Tibial nerve (tissue), 4 donors: ENCODE measurements at regions not wholly inside any gene's neighbourhood (a gene's known extent, or its start where the extent isn't known, plus 50 kb on each side); places are given as distances from the start of the nearest gene placed in this dataset.

Source experiments
- DNase-seq, 2 donors: peaks; one replicate each; pipeline ENCODE4 v3.0.0-alpha.2; 2019; ENCODE audit warnings: low spot score in 2 of 2
- H3K27ac ChIP-seq, 4 donors: fragments of 200-600 bp; sonication (generic) in 3 of 4; one replicate each; pipeline ENCODE4 v1.5.1; 2017 to 2019; ENCODE audit warnings: mild to moderate bottlenecking in 1 of 4
- H3K27me3 ChIP-seq, 2 donors: fragments of 200-600 bp; sonication (generic) in 1 of 2; one replicate each; pipeline versions ENCODE4 v1.5.1 to v1.6.0; 2017 to 2019
- H3K36me3 ChIP-seq, 3 donors: fragments of 200-600 bp; sonication (generic); one replicate each; pipeline ENCODE4 v1.5.1; 2018 to 2019
- H3K4me1 ChIP-seq, 4 donors: fragments of 200-600 bp; sonication (generic) in 3 of 4; one replicate each; pipeline ENCODE4 v1.5.1; 2017 to 2019
- H3K4me3 ChIP-seq, 4 donors: fragments of 200-600 bp; sonication (generic) in 3 of 4; one replicate each; pipeline ENCODE4 v1.5.1; 2017 to 2019; ENCODE audit warnings: mild to moderate bottlenecking in 1 of 4, moderate library complexity in 1 of 4
- H3K9me3 ChIP-seq, 4 donors: fragments of 200-600 bp; sonication (generic) in 3 of 4; one replicate each; pipeline ENCODE4 v1.5.1; 2017 to 2019
- EP300 ChIP-seq, 2 donors: sonication (generic); formaldehyde crosslinking; IDR thresholded peaks; one replicate each; pipeline ENCODE4 v1.6.1; 2017; ENCODE audit warnings: antibody characterized with exemption in 2 of 2, mild to moderate bottlenecking in 1 of 2
- POLR2A ChIP-seq, 2 donors: fragments of 450-650 bp; IDR thresholded peaks; one replicate each; pipeline ENCODE4 v1.6.1; 2017; ENCODE audit warnings: antibody characterized with exemption in 2 of 2, mild to moderate bottlenecking in 2 of 2, moderate library complexity in 2 of 2
- WGBS, 2 donors: methylation state at CpG; one replicate each; pipeline ENCODE4 v1.1.5; 2018; 5-methylcytosine and 5-hydroxymethylcytosine counted together
- TF ChIP-seq, protein P1 (sequence below), 5 experiments: fragments of 200-600 bp in 3 of 5; fragments of 450-650 bp in 2 of 5; sonication (generic) in 3 of 5; IDR thresholded peaks; one replicate each; pipeline ENCODE4 v1.5.1; 2016 to 2019; ENCODE audit warnings: antibody characterized with exemption in 5 of 5, mild to moderate bottlenecking in 3 of 5, moderate library complexity in 2 of 5

DNA sequence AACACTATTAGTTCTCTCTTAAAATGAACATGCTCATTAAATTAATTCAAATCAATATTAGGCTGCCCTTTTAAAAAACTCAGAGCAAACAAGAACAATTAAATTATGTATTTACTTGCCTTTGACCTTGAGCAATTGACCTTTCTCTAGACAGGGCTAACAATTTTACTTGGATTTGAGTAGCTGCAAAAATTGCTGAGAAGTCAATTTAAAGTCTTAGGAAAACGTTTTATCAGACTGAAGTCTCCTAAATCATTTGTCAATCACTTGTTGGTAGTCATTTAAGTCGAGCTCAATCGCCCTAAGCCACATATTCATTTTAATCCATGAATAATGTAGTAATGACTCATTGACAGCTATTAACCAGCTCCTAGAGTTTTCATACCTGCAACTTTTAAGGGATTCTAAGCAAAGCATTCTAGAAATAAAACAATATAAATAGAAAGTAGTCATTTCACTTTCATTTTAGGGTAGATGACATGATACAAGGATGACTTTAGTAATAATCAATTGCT lies 84.9 kb upstream of the SEC61G start:
- TF ChIP-seq POLR2A (IDR thresholded peaks at IDR 0.05) (no peak), EP300 (IDR thresholded peaks at IDR 0.05) (no peak)
- TF ChIP-seq, protein P1, sequence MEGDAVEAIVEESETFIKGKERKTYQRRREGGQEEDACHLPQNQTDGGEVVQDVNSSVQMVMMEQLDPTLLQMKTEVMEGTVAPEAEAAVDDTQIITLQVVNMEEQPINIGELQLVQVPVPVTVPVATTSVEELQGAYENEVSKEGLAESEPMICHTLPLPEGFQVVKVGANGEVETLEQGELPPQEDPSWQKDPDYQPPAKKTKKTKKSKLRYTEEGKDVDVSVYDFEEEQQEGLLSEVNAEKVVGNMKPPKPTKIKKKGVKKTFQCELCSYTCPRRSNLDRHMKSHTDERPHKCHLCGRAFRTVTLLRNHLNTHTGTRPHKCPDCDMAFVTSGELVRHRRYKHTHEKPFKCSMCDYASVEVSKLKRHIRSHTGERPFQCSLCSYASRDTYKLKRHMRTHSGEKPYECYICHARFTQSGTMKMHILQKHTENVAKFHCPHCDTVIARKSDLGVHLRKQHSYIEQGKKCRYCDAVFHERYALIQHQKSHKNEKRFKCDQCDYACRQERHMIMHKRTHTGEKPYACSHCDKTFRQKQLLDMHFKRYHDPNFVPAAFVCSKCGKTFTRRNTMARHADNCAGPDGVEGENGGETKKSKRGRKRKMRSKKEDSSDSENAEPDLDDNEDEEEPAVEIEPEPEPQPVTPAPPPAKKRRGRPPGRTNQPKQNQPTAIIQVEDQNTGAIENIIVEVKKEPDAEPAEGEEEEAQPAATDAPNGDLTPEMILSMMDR (IDR thresholded peaks at IDR 0.05) = no peak
- Histone ChIP-seq H3K4me3 (no peak overlapping the region), H3K9me3 (peaks cover 0 to 2% (median 0%) of the 10 kb centered on the region in 4 donors), H3K27ac (no peak overlapping the region), H3K36me3 (no peaks in the 10 kb centered on the region), H3K4me1 (peaks cover 0 to 24% (median 0%) of the 10 kb centered on the region in 4 donors), H3K27me3 (no peaks in the 10 kb centered on the region)
- no peak for DNase-seq
- WGBS, 2 donors = 59 to 60% methylated on average over 3 of the region's 3 CpGs

DNA sequence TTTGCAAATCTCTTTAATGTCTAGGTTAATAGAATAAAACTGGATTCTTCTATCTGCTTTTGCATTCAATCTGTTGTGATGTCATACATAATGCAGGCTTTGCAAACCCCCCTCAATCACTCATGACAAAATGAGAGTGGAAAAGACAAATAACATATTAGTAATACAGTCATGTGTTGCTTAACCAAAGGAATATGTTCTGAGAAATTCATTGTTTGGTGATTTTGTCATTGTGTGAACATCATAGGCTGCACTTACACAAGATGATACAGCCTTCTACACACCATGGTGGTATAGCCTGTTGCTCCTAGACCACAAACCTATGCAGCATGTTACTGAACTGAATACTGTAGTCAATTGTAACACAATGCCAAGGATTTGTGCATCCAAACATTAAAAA lies 87.3 kb upstream of the SEC61G start:
- TF ChIP-seq POLR2A (IDR thresholded peaks at IDR 0.05) (no peak), EP300 (IDR thresholded peaks at IDR 0.05) (no peak)
- TF ChIP-seq, protein P1 (IDR thresholded peaks at IDR 0.05) = no peak
- H3K9me3 ChIP-seq = peaks cover 0 to 8% (median 2%) of the 10 kb centered on the region in 4 donors
- no peaks in the 10 kb centered on the region for H3K27me3 ChIP-seq
- H3K27ac ChIP-seq = no peak overlapping the region
- H3K36me3 ChIP-seq = no peaks in the 10 kb centered on the region
- no peak overlapping the region for H3K4me3 ChIP-seq
- DNase-seq = no peak
- H3K4me1 ChIP-seq = peaks cover 0 to 14% (median 0%) of the 10 kb centered on the region in 4 donors

DNA sequence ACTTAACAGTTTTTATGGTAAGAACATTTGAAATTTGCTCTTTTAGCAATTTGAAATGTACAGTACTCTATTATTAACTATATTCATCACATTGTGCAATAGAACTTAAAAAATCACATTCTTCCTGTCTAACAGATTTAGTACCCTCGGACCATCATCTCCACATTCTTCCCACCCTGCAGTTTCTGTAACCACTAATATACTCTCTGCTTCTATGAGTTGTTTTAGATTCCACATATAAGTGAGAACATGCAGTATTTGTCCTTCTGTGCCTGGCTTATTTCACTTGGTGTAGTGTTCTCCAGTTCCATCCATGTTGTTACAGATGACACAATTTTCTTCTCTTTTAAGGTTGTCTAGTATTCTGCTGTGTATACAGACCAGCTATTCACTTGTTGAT lies 88.9 kb upstream of the SEC61G start:
- peaks cover 0 to 20% (median 2%) of the 10 kb centered on the region in 4 donors for H3K9me3 ChIP-seq
- TF ChIP-seq EP300 (IDR thresholded peaks at IDR 0.05) (no peak), POLR2A (IDR thresholded peaks at IDR 0.05) (no peak)
- TF ChIP-seq, protein P1 (IDR thresholded peaks at IDR 0.05) = no peak
- DNase-seq = no peak
- H3K4me1 ChIP-seq = no peaks in the 10 kb centered on the region
- H3K4me3 ChIP-seq = no peak overlapping the region
- H3K27me3 ChIP-seq = no peaks in the 10 kb centered on the region
- no peak overlapping the region for H3K27ac ChIP-seq
- 57 to 77% methylated on average over 1 of the region's 1 CpG for WGBS, 2 donors
- H3K36me3 ChIP-seq = no peaks in the 10 kb centered on the region

DNA sequence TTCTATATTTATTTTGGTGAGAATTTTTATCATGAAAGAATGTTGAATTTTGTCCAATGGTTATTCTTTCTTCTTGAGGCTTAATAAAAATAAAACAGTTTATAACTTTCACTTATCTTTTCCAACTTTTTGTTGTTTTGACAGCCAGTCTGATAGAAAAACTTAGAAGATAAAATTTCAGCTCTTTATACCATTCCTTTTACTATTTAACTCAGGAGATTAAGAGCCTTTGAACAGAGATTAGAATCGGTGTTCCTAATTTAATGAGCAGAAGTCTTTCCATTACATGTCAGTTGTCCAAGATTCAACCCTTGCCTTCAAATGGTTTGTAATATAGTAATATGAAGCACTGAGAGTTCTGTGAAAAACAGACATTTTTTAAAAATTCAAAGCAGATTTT lies 97.8 kb upstream of the SEC61G start:
- H3K27ac ChIP-seq = no peak overlapping the region
- no peaks in the 10 kb centered on the region for H3K4me1 ChIP-seq
- no peak for DNase-seq
- H3K36me3 ChIP-seq = no peaks in the 10 kb centered on the region
- H3K9me3 ChIP-seq = peaks cover 0 to 16% (median 0%) of the 10 kb centered on the region in 4 donors
- no peak overlapping the region for H3K4me3 ChIP-seq
- no peak for TF ChIP-seq EP300 (IDR thresholded peaks at IDR 0.05)
- no peak for TF ChIP-seq POLR2A (IDR thresholded peaks at IDR 0.05)
- TF ChIP-seq, protein P1 (IDR thresholded peaks at IDR 0.05) = no peak
- 57 to 63% methylated on average over 1 of the region's 1 CpG for whole genome bisulfite sequencing, 2 donors
- no peaks in the 10 kb centered on the region for H3K27me3 ChIP-seq

DNA sequence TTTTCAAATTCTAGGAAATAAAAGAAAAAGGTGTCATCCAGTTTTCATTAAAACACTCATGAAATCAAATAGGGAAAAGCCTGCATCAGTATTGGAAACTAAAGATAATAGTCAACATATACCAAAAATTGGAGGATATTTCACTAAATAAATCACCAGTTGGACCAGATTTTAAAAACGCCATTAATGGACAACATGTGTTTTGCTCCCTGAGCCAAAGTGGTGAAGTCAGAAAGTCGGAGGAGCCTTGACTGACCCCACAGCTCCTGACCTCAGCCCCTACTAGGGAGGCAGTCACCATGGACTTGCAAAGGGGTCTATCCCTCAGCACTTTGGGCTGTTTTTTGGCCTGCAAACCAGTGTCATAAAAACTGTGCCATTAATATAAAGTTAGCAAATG lies 98.3 kb upstream of the SEC61G start:
- no peak for DNase-seq
- TF ChIP-seq, protein P1 (IDR thresholded peaks at IDR 0.05) = no peak
- TF ChIP-seq POLR2A (IDR thresholded peaks at IDR 0.05) = no peak
- no peak for TF ChIP-seq EP300 (IDR thresholded peaks at IDR 0.05)
- whole genome bisulfite sequencing, 2 donors = 50 to 61% methylated on average over 2 of the region's 2 CpGs
- Histone ChIP-seq H3K27ac (no peak overlapping the region), H3K27me3 (no peaks in the 10 kb centered on the region), H3K9me3 (peaks cover 0 to 12% (median 0%) of the 10 kb centered on the region in 4 donors), H3K4me1 (no peaks in the 10 kb centered on the region), H3K4me3 (no peak overlapping the region), H3K36me3 (no peaks in the 10 kb centered on the region)
